ENCODE measurements at regions not wholly inside any gene's neighbourhood (a gene's known extent, or its start where the extent isn't known, plus 50 kb on each side); places are given as distances from the start of the nearest gene placed in this dataset.

GRCh38 chr4:19119904-19120560, 1098.5 kb upstream of the LCORL start:
- no peaks in the 10 kb centered on the region for H3F3A ChIP-seq (ENCODE audit: insufficient read depth)
- H3K9me3 ChIP-seq (ENCODE audit: insufficient read depth, low read length), result no peaks in the 10 kb centered on the region
- no peak overlapping the region for H3K4me3 ChIP-seq (ENCODE audit: insufficient read depth, low read length, poor library complexity, severe bottlenecking)
- no peak overlapping the region for H3K4me2 ChIP-seq (ENCODE audit: low read depth, low read length, poor library complexity, severe bottlenecking)
- no peaks in the 10 kb centered on the region for H3K36me3 ChIP-seq (ENCODE audit: low read length)
- no peaks in the 10 kb centered on the region for H4K20me1 ChIP-seq (ENCODE audit: low read depth, low read length)
- no peaks in the 10 kb centered on the region for H3K79me2 ChIP-seq (ENCODE audit: insufficient read depth, low read length)
- TF ChIP-seq EZH2phosphoT487 (conservative IDR thresholded peaks at IDR 0.05; ENCODE audit: low read length), result no peak
- TF ChIP-seq, protein P1, sequence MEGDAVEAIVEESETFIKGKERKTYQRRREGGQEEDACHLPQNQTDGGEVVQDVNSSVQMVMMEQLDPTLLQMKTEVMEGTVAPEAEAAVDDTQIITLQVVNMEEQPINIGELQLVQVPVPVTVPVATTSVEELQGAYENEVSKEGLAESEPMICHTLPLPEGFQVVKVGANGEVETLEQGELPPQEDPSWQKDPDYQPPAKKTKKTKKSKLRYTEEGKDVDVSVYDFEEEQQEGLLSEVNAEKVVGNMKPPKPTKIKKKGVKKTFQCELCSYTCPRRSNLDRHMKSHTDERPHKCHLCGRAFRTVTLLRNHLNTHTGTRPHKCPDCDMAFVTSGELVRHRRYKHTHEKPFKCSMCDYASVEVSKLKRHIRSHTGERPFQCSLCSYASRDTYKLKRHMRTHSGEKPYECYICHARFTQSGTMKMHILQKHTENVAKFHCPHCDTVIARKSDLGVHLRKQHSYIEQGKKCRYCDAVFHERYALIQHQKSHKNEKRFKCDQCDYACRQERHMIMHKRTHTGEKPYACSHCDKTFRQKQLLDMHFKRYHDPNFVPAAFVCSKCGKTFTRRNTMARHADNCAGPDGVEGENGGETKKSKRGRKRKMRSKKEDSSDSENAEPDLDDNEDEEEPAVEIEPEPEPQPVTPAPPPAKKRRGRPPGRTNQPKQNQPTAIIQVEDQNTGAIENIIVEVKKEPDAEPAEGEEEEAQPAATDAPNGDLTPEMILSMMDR (IDR thresholded peaks at IDR 0.05; ENCODE audit: insufficient read depth, low read length, poor library complexity, severe bottlenecking), result no peak
- no peaks in the 10 kb centered on the region for H3K9me2 ChIP-seq (replicated peaks; ENCODE audit: insufficient read depth, low read length)
- H3K27me3 ChIP-seq (ENCODE audit: low read length), result no peaks in the 10 kb centered on the region
- no peak overlapping the region for H3K27ac ChIP-seq (ENCODE audit: low read depth, low read length)
- H2AFZ ChIP-seq (ENCODE audit: low read depth, low read length, severe bottlenecking), result no peak overlapping the region
- H3K9ac ChIP-seq (ENCODE audit: low read length), result no peak overlapping the region

- H2AFZ ChIP-seq (ENCODE audit: low read depth, low read length, severe bottlenecking), result no peak overlapping the region
- no peaks in the 10 kb centered on the region for H4K20me1 ChIP-seq (ENCODE audit: low read depth, low read length)
- H3K27me3 ChIP-seq (ENCODE audit: low read length), result no peaks in the 10 kb centered on the region
- no peaks in the 10 kb centered on the region for H3K9me2 ChIP-seq (replicated peaks; ENCODE audit: insufficient read depth, low read length)
- no peak for TF ChIP-seq EZH2phosphoT487 (conservative IDR thresholded peaks at IDR 0.05; ENCODE audit: low read length)
- TF ChIP-seq, protein P1 (IDR thresholded peaks at IDR 0.05; ENCODE audit: insufficient read depth, low read length, poor library complexity, severe bottlenecking), result no peak
- no peaks in the 10 kb centered on the region for H3K79me2 ChIP-seq (ENCODE audit: insufficient read depth, low read length)
- no peak overlapping the region for H3K4me3 ChIP-seq (ENCODE audit: insufficient read depth, low read length, poor library complexity, severe bottlenecking)
- H3K9me3 ChIP-seq (ENCODE audit: insufficient read depth, low read length), result no peaks in the 10 kb centered on the region
- no peak overlapping the region for H3K9ac ChIP-seq (ENCODE audit: low read length)
- H3K4me2 ChIP-seq (ENCODE audit: low read depth, low read length, poor library complexity, severe bottlenecking), result no peak overlapping the region
- no peaks in the 10 kb centered on the region for H3F3A ChIP-seq (ENCODE audit: insufficient read depth)
- no peak overlapping the region for H3K27ac ChIP-seq (ENCODE audit: low read depth, low read length)
- no peaks in the 10 kb centered on the region for H3K36me3 ChIP-seq (ENCODE audit: low read length)
Observed at GRCh38 chr4:19117022-19117421, 1095.5 kb upstream of the LCORL start.

DNA sequence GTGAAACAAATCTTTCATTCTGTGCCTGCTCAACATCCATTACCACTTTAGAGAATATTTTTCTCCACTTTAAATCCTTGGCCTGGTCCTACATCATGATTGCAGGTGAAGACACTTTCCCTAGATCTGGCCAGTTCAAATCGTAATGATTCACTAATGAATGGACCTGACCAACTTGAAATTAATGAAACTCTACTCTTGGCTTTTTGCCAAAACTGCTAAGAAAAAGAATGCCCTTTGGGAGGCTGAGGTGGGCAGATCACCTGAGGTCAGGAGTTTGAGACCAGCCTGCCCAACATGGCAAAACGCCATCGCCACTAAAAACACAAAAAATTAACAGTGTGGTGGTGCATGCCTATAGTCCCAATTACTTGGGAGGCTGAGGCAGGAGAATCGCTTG, 1082.6 kb upstream of the LCORL start:
- H3K9ac ChIP-seq (ENCODE audit: low read length), result no peak overlapping the region
- H3K27ac ChIP-seq (ENCODE audit: low read depth, low read length), result no peak overlapping the region
- H3F3A ChIP-seq (ENCODE audit: insufficient read depth), result no peaks in the 10 kb centered on the region
- no peak overlapping the region for H3K4me3 ChIP-seq (ENCODE audit: insufficient read depth, low read length, poor library complexity, severe bottlenecking)
- TF ChIP-seq, protein P1 (IDR thresholded peaks at IDR 0.05; ENCODE audit: insufficient read depth, low read length, poor library complexity, severe bottlenecking), result no peak
- TF ChIP-seq EZH2phosphoT487 (conservative IDR thresholded peaks at IDR 0.05; ENCODE audit: low read length), result no peak
- H3K79me2 ChIP-seq (ENCODE audit: insufficient read depth, low read length), result no peaks in the 10 kb centered on the region
- H3K9me2 ChIP-seq (replicated peaks; ENCODE audit: insufficient read depth, low read length), result no peaks in the 10 kb centered on the region
- no peaks in the 10 kb centered on the region for H4K20me1 ChIP-seq (ENCODE audit: low read depth, low read length)
- H2AFZ ChIP-seq (ENCODE audit: low read depth, low read length, severe bottlenecking), result no peak overlapping the region
- H3K4me2 ChIP-seq (ENCODE audit: low read depth, low read length, poor library complexity, severe bottlenecking), result no peak overlapping the region
- no peaks in the 10 kb centered on the region for H3K9me3 ChIP-seq (ENCODE audit: insufficient read depth, low read length)
- H3K27me3 ChIP-seq (ENCODE audit: low read length), result no peaks in the 10 kb centered on the region
- H3K36me3 ChIP-seq (ENCODE audit: low read length), result no peaks in the 10 kb centered on the region

Measured in SU-DHL-6 (cell line).